Karpas-422 (cell line): ENCODE measurements at regions not wholly inside any gene's neighbourhood (a gene's known extent, or its start where the extent isn't known, plus 50 kb on each side); places are given as distances from the start of the nearest gene placed in this dataset.
"Not testable (repeated sequence)": the region's sequence is repeated elsewhere in the genome, so short reads cannot be mapped to it uniquely, and the experiment has no call there.

Experiments
- DNase-seq: peaks from one replicate; pipeline ENCODE4 v3.0.0-alpha.2; 2015
- H2AFZ ChIP-seq: fragments of 200-600 bp; sonication (generic); 2 replicates; pipeline ENCODE4 v1.6.1; 2014; ENCODE audit warnings: antibody characterized with exemption, low read length, mixed read lengths
- H3K27ac ChIP-seq: fragments of 200-600 bp; sonication (generic); 2 replicates; pipeline ENCODE4 v1.5.1; 2014; ENCODE audit warnings: mild to moderate bottlenecking, low read length, moderate library complexity
- H3K27me3 ChIP-seq: fragments of 200-600 bp; sonication (generic); 2 replicates; pipeline ENCODE4 v1.6.1; 2014; ENCODE audit warnings: low read length, mixed read lengths
- H3K36me3 ChIP-seq: fragments of 200-600 bp; sonication (generic); 2 replicates; pipeline ENCODE4 v1.6.1; 2014; ENCODE audit warnings: low read length, mixed read lengths; ENCODE audit not compliant: insufficient read depth
- H3K4me1 ChIP-seq: fragments of 200-600 bp; sonication (generic); 2 replicates; pipeline ENCODE4 v1.6.1; 2014; ENCODE audit warnings: mild to moderate bottlenecking, low read length, mixed read lengths
- H3K4me2 ChIP-seq: fragments of 200-600 bp; sonication (generic); 2 replicates; pipeline ENCODE4 v1.6.1; 2014; ENCODE audit warnings: low read length, low read depth, mild to moderate bottlenecking; ENCODE audit not compliant: poor library complexity, severe bottlenecking
- H3K4me3 ChIP-seq: fragments of 200-600 bp; sonication (generic); 2 replicates; pipeline ENCODE4 v1.5.1; 2014; ENCODE audit warnings: mild to moderate bottlenecking, antibody characterized with exemption, low read length, mixed read lengths
- H3K79me2 ChIP-seq: fragments of 200-600 bp; sonication (generic); 2 replicates; pipeline ENCODE4 v1.6.1; 2014; ENCODE audit warnings: mild to moderate bottlenecking, low read length, mixed read lengths
- H3K9ac ChIP-seq: fragments of 200-600 bp; sonication (generic); 2 replicates; pipeline ENCODE4 v1.6.0; 2014; ENCODE audit warnings: low read length
- H3K9me2 ChIP-seq: fragments of 200-600 bp; sonication (generic), shearing (Covaris generic); replicated peaks from 2 replicates; pipeline ENCODE4 v1.6.0; 2014; ENCODE audit warnings: mild to moderate bottlenecking, low read length, moderate library complexity; ENCODE audit not compliant: insufficient read depth
- H3K9me3 ChIP-seq: fragments of 300-700, 200-600 bp; sonication (generic); 2 replicates; pipeline ENCODE4 v1.6.1; 2014; ENCODE audit warnings: low read length, mixed read lengths
- H4K20me1 ChIP-seq: fragments of 200-600 bp; sonication (generic); 2 replicates; pipeline ENCODE4 v1.6.1; 2014; ENCODE audit warnings: mild to moderate bottlenecking, antibody characterized with exemption, low read length, low read depth; ENCODE audit not compliant: insufficient read depth

GRCh38 chr3:51588724-51589123, 50.2 kb downstream of the RAD54L2 start:
- Histone ChIP-seq H3K4me1 (no peaks in the 10 kb centered on the region), H3K9ac (no peak overlapping the region)

DNA sequence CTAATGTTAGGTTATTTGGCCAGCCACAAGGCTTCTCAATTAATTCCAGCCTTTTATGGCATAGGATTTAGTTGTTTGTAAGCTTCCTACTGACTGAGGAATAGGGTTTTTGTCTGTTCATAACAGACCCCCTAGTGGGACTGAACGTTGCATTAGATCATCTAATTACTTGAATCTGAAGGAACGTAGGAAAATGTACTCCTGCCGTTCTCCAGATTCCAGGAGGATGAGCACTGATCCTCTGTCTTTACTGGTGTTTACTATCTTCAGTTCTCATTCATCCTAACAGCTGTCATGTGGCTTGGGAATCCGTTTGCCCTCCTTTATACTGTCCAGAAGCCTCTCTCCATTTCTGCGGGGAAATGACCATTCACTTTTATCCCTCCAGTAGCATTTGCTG, 52.7 kb downstream of the RAD54L2 start:
- Histone ChIP-seq H3K9me3 (no peaks in the 10 kb centered on the region), H3K27ac (no peak overlapping the region), H3K9ac (no peak overlapping the region), H3K9me2 (no peaks in the 10 kb centered on the region), H2AFZ (no peak overlapping the region), H3K4me2 (no peak overlapping the region), H3K4me1 (no peaks in the 10 kb centered on the region), H4K20me1 (no peaks in the 10 kb centered on the region), H3K79me2 (peaks cover 43% of the 10 kb centered on the region), H3K27me3 (no peaks in the 10 kb centered on the region), H3K36me3 (0 out of 2 replicates have a peak, but pooled peaks cover 4% of the 10 kb centered on the region), H3K4me3 (no peak overlapping the region)
- no peak for DNase-seq

More at GRCh38 chr3:51588724-51589123, 50.2 kb downstream of the RAD54L2 start:
- Histone ChIP-seq H3K9me2 (no peaks in the 10 kb centered on the region), H3K27ac (no peak overlapping the region), H4K20me1 (no peaks in the 10 kb centered on the region), H3K27me3 (no peaks in the 10 kb centered on the region), H3K4me2 (no peak overlapping the region), H3K36me3 (no peaks in the 10 kb centered on the region), H3K4me3 (no peak overlapping the region), H2AFZ (no peak overlapping the region), H3K79me2 (peaks cover 48% of the 10 kb centered on the region), H3K9me3 (no peaks in the 10 kb centered on the region)
- DNase-seq: no peak

DNA sequence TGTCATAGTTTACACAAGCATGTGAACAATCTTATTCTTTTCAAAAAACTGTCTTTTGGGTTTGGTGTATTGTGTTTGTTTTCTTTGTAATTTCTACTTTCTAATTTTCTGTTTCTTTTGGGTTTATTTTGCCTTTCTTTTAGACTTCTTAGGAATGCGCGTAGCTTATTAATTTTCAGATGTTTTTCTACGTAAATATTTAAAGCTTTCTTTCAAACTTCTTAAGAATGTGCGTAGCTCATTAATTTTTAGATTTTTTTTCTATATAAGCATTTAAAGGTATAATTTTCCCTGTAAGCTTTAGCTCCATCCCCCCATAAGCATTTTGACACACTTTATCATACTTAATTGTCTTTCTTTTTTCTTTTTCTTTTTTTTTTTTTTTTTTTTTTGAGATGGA, 55.2 kb downstream of the RAD54L2 start:
- Histone ChIP-seq H3K27ac (no peak overlapping the region), H3K9ac (no peak overlapping the region), H2AFZ (no peak overlapping the region), H3K4me3 (no peak overlapping the region), H4K20me1 (no peaks in the 10 kb centered on the region), H3K9me2 (no peaks in the 10 kb centered on the region), H3K4me2 (no peak overlapping the region), H3K9me3 (no peaks in the 10 kb centered on the region), H3K79me2 (peaks cover 44% of the 10 kb centered on the region), H3K4me1 (no peaks in the 10 kb centered on the region), H3K36me3 (0 out of 2 replicates have a peak, but pooled peaks cover 4% of the 10 kb centered on the region), H3K27me3 (no peaks in the 10 kb centered on the region)
- no peak for DNase-seq

DNA sequence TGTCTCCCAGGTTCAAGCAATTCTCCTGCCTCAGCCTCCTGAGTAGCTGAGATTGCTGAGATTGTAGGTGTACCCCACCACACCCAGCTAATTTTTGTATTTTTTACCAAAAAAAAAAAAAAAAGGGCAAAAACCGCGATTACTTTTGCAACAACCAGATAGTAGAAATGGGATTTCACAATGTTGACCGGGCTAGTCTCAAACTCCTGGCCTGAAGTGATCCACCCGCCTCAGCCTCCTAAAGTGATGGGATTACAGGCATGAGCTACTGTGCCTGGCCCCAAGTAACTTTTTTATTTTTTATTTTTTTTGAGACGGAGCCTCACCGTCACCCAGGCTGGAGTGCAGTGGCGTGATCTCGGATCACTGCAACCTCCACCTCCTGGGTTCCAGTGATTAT, 61.1 kb downstream of the RAD54L2 start:
- H2AFZ ChIP-seq, H3K36me3 ChIP-seq, H4K20me1 ChIP-seq, H3K4me3 ChIP-seq, DNase-seq, H3K9ac ChIP-seq, H3K4me1 ChIP-seq, H3K9me3 ChIP-seq, H3K9me2 ChIP-seq, H3K4me2 ChIP-seq, H3K27me3 ChIP-seq, H3K27ac ChIP-seq: not testable (repeated sequence)
- H3K79me2 ChIP-seq: peaks cover 62% of the 10 kb centered on the region

GRCh38 chr3:51604212-51604611, 65.7 kb downstream of the RAD54L2 start:
- Histone ChIP-seq H3K4me3 (no peak overlapping the region), H3K4me2 (no peak overlapping the region), H3K27me3 (no peaks in the 10 kb centered on the region), H3K36me3 (no peaks in the 10 kb centered on the region), H3K9me2 (no peaks in the 10 kb centered on the region), H3K4me1 (no peaks in the 10 kb centered on the region), H3K9ac (no peak overlapping the region), H3K9me3 (no peaks in the 10 kb centered on the region), H3K79me2 (peaks cover 40% of the 10 kb centered on the region), H4K20me1 (no peaks in the 10 kb centered on the region), H2AFZ (no peak overlapping the region), H3K27ac (no peak overlapping the region)
- DNase-seq: no peak

DNA sequence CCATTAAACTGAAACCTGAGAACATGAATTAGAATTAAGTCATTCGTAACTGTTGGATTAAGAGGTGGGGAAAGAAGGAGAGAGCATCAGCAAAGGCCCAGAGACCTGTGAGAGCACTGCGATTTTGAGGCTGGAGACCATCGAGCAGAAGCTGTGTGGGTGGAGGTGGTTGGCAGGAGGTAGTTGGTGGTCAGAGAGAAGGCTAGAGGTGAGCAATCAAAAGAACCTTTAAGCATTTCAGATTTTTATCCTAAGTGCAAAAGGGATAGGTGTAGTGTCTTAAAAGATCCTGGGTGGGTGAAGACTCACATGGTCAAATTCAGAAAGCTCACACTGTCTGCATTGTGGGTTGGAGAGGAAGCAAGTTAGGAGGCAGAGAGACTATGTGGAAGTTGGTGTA, 65.1 kb upstream of the TEX264 start:
- Histone ChIP-seq H3K27me3 (no peaks in the 10 kb centered on the region), H3K79me2 (peaks cover 38% of the 10 kb centered on the region), H3K9me2 (no peaks in the 10 kb centered on the region), H2AFZ (no peak overlapping the region), H3K36me3 (no peaks in the 10 kb centered on the region), H3K9me3 (no peaks in the 10 kb centered on the region), H4K20me1 (no peaks in the 10 kb centered on the region), H3K4me2 (no peak overlapping the region), H3K9ac (no peak overlapping the region), H3K4me3 (no peak overlapping the region), H3K4me1 (no peaks in the 10 kb centered on the region), H3K27ac (no peak overlapping the region)
- no peak for DNase-seq

GRCh38 chr3:51606871-51607270, 64.2 kb upstream of the TEX264 start:
- not testable (repeated sequence) for H3K4me3 ChIP-seq, H3K9ac ChIP-seq, H3K27me3 ChIP-seq, DNase-seq, H3K4me2 ChIP-seq, H2AFZ ChIP-seq, H4K20me1 ChIP-seq, H3K9me2 ChIP-seq, H3K36me3 ChIP-seq, H3K9me3 ChIP-seq, H3K4me1 ChIP-seq, H3K27ac ChIP-seq
- H3K79me2 ChIP-seq: peaks cover 45% of the 10 kb centered on the region

GRCh38 chr3:51607591-51608325, 63.3 kb upstream of the TEX264 start:
- not testable (repeated sequence) for H3K9me2 ChIP-seq, H3K9me3 ChIP-seq, H3K4me3 ChIP-seq, H3K9ac ChIP-seq, H3K4me1 ChIP-seq, H3K4me2 ChIP-seq, H4K20me1 ChIP-seq, H3K27ac ChIP-seq, H3K27me3 ChIP-seq, H2AFZ ChIP-seq, DNase-seq, H3K36me3 ChIP-seq
- peaks cover 38% of the 10 kb centered on the region for H3K79me2 ChIP-seq
